Heart right ventricle (tissue), 16 donors: ENCODE measurements at regions not wholly inside any gene's neighbourhood (a gene's known extent, or its start where the extent isn't known, plus 50 kb on each side); places are given as distances from the start of the nearest gene placed in this dataset.
"Not testable (repeated sequence)": the region's sequence is repeated elsewhere in the genome, so short reads cannot be mapped to it uniquely, and the experiment has no call there.

ENCODE experiments used
- ATAC-seq, 8 donors: fragments of 200-7000 bp; cut with Tn5 transposase; one replicate each; pipeline ENCODE4 v1.9.1; 2020; ENCODE audit warnings: mild to moderate bottlenecking in 8 of 8, moderate library complexity in 8 of 8, moderate number of reproducible peaks in 1 of 8
- DNase-seq, 2 donors: peaks; one replicate each; pipeline ENCODE4 v3.0.0-alpha.2; 2020
- H3K27ac ChIP-seq, 10 donors: fragments of 200-600 bp; sonication (generic) in 2 of 10; one replicate each; pipeline versions ENCODE4 v1.5.0 to v1.8.0; 2020 to 2022; ENCODE audit warnings: mild to moderate bottlenecking in 3 of 10
- H3K27me3 ChIP-seq, 7 donors: fragments of 200-600 bp; one replicate each; pipeline ENCODE4 v1.8.0; 2021 to 2022; ENCODE audit warnings: mild to moderate bottlenecking in 2 of 7
- H3K36me3 ChIP-seq, 9 donors: fragments of 200-600 bp; sonication (generic) in 1 of 9; one replicate each; pipeline versions ENCODE4 v1.5.0 to v1.8.0; 2020 to 2022; ENCODE audit warnings: mild to moderate bottlenecking in 2 of 9
- H3K4me1 ChIP-seq, 9 donors: fragments of 200-600 bp; sonication (generic) in 1 of 9; one replicate each; pipeline versions ENCODE4 v1.5.0 to v1.8.0; 2020 to 2022; ENCODE audit warnings: mild to moderate bottlenecking in 4 of 9
- H3K4me3 ChIP-seq, 10 donors: fragments of 200-600 bp; sonication (generic) in 2 of 10; one replicate each; pipeline versions ENCODE4 v1.5.0 to v1.8.0; 2020 to 2022; ENCODE audit warnings: mild to moderate bottlenecking in 7 of 10, moderate library complexity in 2 of 10
- H3K9me3 ChIP-seq, 11 donors: fragments of 200-600 bp in 10 of 11; sonication (generic) in 2 of 11; one replicate each; pipeline versions ENCODE4 v1.5.0 to v1.8.0; 2013 to 2022; ENCODE audit warnings: mild to moderate bottlenecking in 2 of 11, control low read depth in 1 of 11, moderate library complexity in 1 of 11
- WGBS, 2 donors: extraction: QIAGEN DNeasy Blood & Tissue Kit; methylation state at CpG; one replicate each; pipeline ENCODE4 v1.1.7; 2013; ENCODE audit warnings: inconsistent platforms in 1 of 2; 5-methylcytosine and 5-hydroxymethylcytosine counted together
- intact Hi-C, 10 donors: fragments of 100-400 bp; cut with DNase I; formaldehyde crosslinking; loops; one replicate each; pipeline versions ENCODE4 v1.11.1 to v1.14.2; 2022
- TF ChIP-seq, protein P1 (sequence below), 9 donors: fragments of 200-600 bp; sonication (generic) in 2 of 9; IDR thresholded peaks; one replicate each; pipeline versions ENCODE4 v1.5.0 to v1.8.0; 2021 to 2022; ENCODE audit warnings: antibody characterized with exemption in 9 of 9, mild to moderate bottlenecking in 5 of 9, moderate library complexity in 1 of 9
- donor health status: Arrhythmogenic right ventricular cardiomyopathy.
- donor health status: ischemic (EF 13 %, LVEDD 7.1; RV severe dilation, severe dysfunction).
- donor health status: healthy with polysubstance abuse.
- donor health status: DM: no; HTN: yes; CAD: no.
- donor health status: DM: no; HTN: no; CAD: no.
- donor health status: ischemic (EF 25% LVEDD 6.9; RV normal size, moderate dysfunction).
- donor health status: ischemic (EF 25% LVEDD 5.7; RV mildly dilated, moderate dysfunction).
- donor health status: healthy.
- donor health status: DM: yes; HTN: yes; CAD: no.
- donor health status: Ischemic cardiomyopathy.
- donor health status: ischemic (EF 35%, LVEDD 5.7; RV mildly dilated, moderate dysfunction).
- donor health status: nonischemic (EF 11% LVEDD 7.7; RV severe dilation, severe dysfunction).
- donor health status: DM: yes; HTN: yes; CAD: no.
- donor health status: PGD.
- donor health status: ischemic (EF 29% LVEDD 5.4; RV normal size, mild dysfunction).
- donor health status: nonischemic (EF 23%, LVEDD 6.1; RV moderate dilation, normal function).

DNA sequence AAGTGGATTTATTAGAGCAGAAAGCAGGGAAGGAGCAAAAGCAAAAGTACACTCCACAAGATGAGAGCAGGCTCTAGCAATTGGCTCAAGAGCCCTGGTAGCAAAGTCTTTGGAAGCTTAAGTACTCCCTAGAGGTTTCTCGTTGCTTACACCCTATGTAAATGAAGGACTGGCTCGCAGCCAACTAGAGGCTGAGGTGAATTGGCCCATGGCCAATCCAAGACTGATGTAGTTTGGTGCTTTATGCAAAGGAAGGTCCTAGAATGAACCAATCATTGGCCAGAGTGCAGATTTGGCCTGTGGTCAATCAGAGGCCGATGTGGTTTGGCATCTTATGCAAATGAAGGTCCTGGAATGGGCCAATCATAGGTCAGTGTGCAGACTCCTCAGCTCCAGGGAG is 191.3 kb upstream of the ARID1B start:
- H3K4me3 ChIP-seq = no peak overlapping the region
- intact Hi-C loops = no loop called here
- TF ChIP-seq, protein P1, sequence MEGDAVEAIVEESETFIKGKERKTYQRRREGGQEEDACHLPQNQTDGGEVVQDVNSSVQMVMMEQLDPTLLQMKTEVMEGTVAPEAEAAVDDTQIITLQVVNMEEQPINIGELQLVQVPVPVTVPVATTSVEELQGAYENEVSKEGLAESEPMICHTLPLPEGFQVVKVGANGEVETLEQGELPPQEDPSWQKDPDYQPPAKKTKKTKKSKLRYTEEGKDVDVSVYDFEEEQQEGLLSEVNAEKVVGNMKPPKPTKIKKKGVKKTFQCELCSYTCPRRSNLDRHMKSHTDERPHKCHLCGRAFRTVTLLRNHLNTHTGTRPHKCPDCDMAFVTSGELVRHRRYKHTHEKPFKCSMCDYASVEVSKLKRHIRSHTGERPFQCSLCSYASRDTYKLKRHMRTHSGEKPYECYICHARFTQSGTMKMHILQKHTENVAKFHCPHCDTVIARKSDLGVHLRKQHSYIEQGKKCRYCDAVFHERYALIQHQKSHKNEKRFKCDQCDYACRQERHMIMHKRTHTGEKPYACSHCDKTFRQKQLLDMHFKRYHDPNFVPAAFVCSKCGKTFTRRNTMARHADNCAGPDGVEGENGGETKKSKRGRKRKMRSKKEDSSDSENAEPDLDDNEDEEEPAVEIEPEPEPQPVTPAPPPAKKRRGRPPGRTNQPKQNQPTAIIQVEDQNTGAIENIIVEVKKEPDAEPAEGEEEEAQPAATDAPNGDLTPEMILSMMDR (IDR thresholded peaks at IDR 0.05) = no peak
- H3K27ac ChIP-seq = no peak overlapping the region
- DNase-seq (no peak), ATAC-seq (no peak)
- H3K36me3 ChIP-seq = no peaks in the 10 kb centered on the region
- no peaks in the 10 kb centered on the region for H3K4me1 ChIP-seq
- peaks cover 0 to 4% (median 0%) of the 10 kb centered on the region in 7 donors for H3K27me3 ChIP-seq
- 58 to 61% methylated on average over 3 of the region's 3 CpGs for whole genome bisulfite sequencing, 2 donors
- peaks cover 0 to 2% (median 0%) of the 10 kb centered on the region in 11 donors for H3K9me3 ChIP-seq

DNA sequence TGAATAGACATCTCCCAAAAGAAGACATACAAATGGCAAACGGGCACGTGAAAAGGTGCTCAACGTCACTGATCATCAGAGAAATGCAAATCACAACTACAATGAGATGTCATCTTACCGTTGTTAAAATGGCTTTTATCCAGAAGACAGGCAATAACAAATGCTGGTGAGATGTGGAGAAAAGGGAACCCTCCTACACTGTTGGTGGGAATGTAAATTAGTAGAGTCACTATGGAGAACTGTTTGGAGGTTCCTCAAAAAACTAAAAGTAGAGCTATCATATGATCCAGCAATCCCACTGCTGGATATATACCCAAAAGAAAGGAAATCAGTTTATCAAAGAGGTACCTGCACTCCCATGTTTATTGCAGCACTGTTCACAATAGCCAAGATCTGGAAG is 193.1 kb upstream of the ARID1B start:
- peaks cover 0 to 14% (median 3%) of the 10 kb centered on the region in 11 donors for H3K9me3 ChIP-seq
- ATAC-seq, H3K36me3 ChIP-seq, DNase-seq, H3K27me3 ChIP-seq, H3K4me3 ChIP-seq, H3K4me1 ChIP-seq, H3K27ac ChIP-seq, intact Hi-C loops: not testable (repeated sequence)
- 42 to 81% methylated on average over 4 of the region's 4 CpGs for WGBS, 2 donors

DNA sequence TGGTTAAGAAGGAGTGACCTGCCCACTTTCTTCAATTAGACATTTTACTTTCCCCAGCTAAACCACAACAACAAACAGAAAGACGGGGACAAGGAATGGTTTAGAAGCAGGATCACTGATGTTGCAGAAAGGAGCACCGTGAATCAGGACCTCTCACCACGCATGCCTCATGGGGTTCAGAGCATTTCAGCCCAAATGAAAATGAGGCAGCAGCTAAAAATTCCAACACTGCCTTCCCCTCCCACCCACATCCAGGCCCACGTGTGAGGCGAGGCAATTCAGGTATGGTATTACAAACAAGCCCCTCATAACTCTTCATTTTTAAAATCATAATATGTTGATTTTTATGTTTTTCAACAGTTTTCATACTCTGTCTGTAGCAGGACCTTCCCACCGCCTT is 194.1 kb upstream of the ARID1B start:
- Histone ChIP-seq H3K27ac (no peak overlapping the region), H3K4me3 (no peak overlapping the region), H3K9me3 (peaks cover 0 to 25% (median 9%) of the 10 kb centered on the region in 11 donors), H3K36me3 (no peaks in the 10 kb centered on the region), H3K4me1 (no peaks in the 10 kb centered on the region), H3K27me3 (no peaks in the 10 kb centered on the region)
- DNase-seq = no peak
- no peak for ATAC-seq
- TF ChIP-seq, protein P1 (IDR thresholded peaks at IDR 0.05) = no peak
- intact Hi-C loops = no loop called here
- 77 to 82% methylated on average over 6 of the region's 6 CpGs for WGBS, 2 donors

DNA sequence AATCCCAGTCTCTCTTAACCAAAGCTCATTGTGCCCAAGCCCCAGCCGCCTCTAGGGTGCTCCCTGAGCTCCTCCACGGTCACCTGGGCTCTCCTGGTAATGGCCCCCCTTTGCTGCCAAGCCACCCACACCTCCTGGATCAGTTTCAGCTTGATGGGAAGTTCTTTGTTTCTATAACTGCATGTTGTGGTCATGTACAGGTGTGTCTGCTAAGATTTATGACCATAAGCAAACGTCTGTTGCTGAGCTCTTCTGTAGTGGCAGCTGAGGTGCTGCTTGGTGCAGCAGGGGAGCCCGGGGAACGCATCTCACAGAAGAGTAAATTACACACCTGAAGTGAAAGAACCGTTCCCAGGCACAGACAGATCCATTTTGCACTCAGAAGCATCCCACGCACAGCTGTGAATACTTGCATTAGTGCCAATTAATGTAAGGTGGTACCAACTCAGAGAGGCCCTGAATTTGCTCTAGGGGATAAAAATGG is 194.6 kb upstream of the ARID1B start:
- no peak overlapping the region for H3K4me3 ChIP-seq
- no peak overlapping the region for H3K27ac ChIP-seq
- H3K4me1 ChIP-seq = no peaks in the 10 kb centered on the region
- H3K9me3 ChIP-seq = peaks cover 0 to 30% (median 14%) of the 10 kb centered on the region in 11 donors
- WGBS, 2 donors = 67 to 69% methylated on average over 7 of the region's 7 CpGs
- ATAC-seq = no peak
- TF ChIP-seq, protein P1 (IDR thresholded peaks at IDR 0.05) = no peak
- intact Hi-C loops = no loop called here
- H3K27me3 ChIP-seq = no peaks in the 10 kb centered on the region
- no peak for DNase-seq
- H3K36me3 ChIP-seq = no peaks in the 10 kb centered on the region

DNA sequence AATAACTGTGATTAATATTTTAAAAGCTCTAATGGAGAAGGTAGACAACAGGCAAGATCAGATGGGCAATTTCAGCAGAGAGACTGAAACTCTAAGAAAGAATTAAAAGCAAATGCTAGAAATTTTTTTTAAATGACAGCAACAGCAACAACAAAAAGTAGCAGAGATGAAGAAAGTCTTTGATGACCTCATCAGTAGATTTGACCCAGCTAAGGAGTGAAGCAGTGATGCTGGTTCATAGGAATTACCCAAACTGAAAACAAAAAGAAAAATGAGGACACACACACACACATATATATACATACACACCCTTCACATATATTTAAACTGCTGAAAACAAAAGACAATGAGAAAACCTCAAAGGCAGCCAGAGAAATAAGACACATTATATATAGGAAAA is 197.6 kb upstream of the ARID1B start:
- Histone ChIP-seq H3K4me3 (no peak overlapping the region), H3K4me1 (no peaks in the 10 kb centered on the region), H3K27ac (no peak overlapping the region), H3K9me3 (peaks cover 0 to 48% (median 16%) of the 10 kb centered on the region in 11 donors), H3K36me3 (no peaks in the 10 kb centered on the region), H3K27me3 (no peaks in the 10 kb centered on the region)
- DNase-seq (no peak), ATAC-seq (no peak)
- intact Hi-C loops = no loop called here
- TF ChIP-seq, protein P1 (IDR thresholded peaks at IDR 0.05) = no peak
